ENCODE measurements at regions not wholly inside any gene's neighbourhood (a gene's known extent, or its start where the extent isn't known, plus 50 kb on each side); places are given as distances from the start of the nearest gene placed in this dataset.

- no peak for TF ChIP-seq CTCF (IDR thresholded peaks at IDR 0.05)
- TF ChIP-seq POLR2A (IDR thresholded peaks at IDR 0.05) = no peak
Observed at GRCh38 chr2:179343945-179344279, 79.3 kb upstream of the SESTD1 start.
